SK-N-SH treated with all-trans-retinoic acid at 6 μM for 48 hours (cell line): ENCODE measurements at regions not wholly inside any gene's neighbourhood (a gene's known extent, or its start where the extent isn't known, plus 50 kb on each side); places are given as distances from the start of the nearest gene placed in this dataset.

Source experiments
- ESRRG ChIP-seq: fragments of 250-450 bp; sonication (Bioruptor Pico); IDR thresholded peaks from 2 replicates; pipeline ENCODE4 v1.6.1; 2021; ENCODE audit warnings: mild to moderate bottlenecking
- ZC3H10 ChIP-seq: fragments of 250-450 bp; sonication (Bioruptor Pico); IDR thresholded peaks from 2 replicates; pipeline ENCODE4 v1.5.1; 2021; ENCODE audit warnings: mild to moderate bottlenecking, moderate library complexity
- ZFP30 ChIP-seq: fragments of 450-650 bp; formaldehyde crosslinking; IDR thresholded peaks from 2 replicates; pipeline ENCODE4 v1.5.0; 2022; ENCODE audit warnings: mild to moderate bottlenecking, moderate library complexity
- ZNF565 ChIP-seq: fragments of 450-650 bp; formaldehyde crosslinking; conservative IDR thresholded peaks from 2 replicates; pipeline ENCODE4 v1.5.0; 2020; ENCODE audit warnings: low read depth, mild to moderate bottlenecking, moderate library complexity
- ZNF8 ChIP-seq: fragments of 450-650 bp; formaldehyde crosslinking; IDR thresholded peaks from 2 replicates; pipeline ENCODE4 v1.5.0; 2020; ENCODE audit warnings: mild to moderate bottlenecking, moderate library complexity

- TF ChIP-seq ZNF8 (CRISPR knock-in tag), result no peak
- TF ChIP-seq ESRRG, result no peak
- TF ChIP-seq ZFP30 (CRISPR knock-in tag), result no peak
- no peak for TF ChIP-seq ZNF565 (CRISPR knock-in tag)
- TF ChIP-seq ZC3H10 (CRISPR knock-in tag), result no peak
Measured at GRCh38 chr12:88398031-88398430, 182.2 kb downstream of the KITLG start.
